ENCODE measurements at regions not wholly inside any gene's neighbourhood (a gene's known extent, or its start where the extent isn't known, plus 50 kb on each side); places are given as distances from the start of the nearest gene placed in this dataset.

DNA sequence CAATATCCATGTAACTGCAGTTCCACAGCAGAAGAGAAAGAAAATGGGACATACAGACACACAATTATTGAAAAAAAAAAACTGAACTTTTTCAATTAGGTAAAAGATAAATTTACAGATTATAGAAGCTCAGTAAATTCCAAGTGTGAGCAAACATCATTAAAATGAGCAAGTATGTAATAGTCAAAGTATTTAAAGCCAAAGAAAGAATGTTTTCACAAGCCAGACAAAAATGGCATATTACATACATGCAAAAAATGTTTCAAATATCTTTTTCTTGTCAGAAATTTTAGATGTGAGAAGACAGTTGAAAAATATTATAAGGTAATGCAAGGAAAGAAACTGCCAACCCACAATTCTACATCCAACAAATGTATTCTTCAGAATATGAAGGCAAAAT is 150.2 kb upstream of the AKR1E2 start:
- peaks cover 80% of the 10 kb centered on the region for H3K4me1 Mint-ChIP-seq (ENCODE audit: low read depth)
- no peaks in the 10 kb centered on the region for H3K27me3 Mint-ChIP-seq (ENCODE audit: insufficient read depth)
- no peak overlapping the region for H3K4me3 Mint-ChIP-seq
- H3K27ac Mint-ChIP-seq: no peak overlapping the region
- 0 out of 2 replicates have a peak, but pooled peaks cover 5% of the 10 kb centered on the region for H3K9me3 Mint-ChIP-seq
- TF ChIP-seq, protein P1, sequence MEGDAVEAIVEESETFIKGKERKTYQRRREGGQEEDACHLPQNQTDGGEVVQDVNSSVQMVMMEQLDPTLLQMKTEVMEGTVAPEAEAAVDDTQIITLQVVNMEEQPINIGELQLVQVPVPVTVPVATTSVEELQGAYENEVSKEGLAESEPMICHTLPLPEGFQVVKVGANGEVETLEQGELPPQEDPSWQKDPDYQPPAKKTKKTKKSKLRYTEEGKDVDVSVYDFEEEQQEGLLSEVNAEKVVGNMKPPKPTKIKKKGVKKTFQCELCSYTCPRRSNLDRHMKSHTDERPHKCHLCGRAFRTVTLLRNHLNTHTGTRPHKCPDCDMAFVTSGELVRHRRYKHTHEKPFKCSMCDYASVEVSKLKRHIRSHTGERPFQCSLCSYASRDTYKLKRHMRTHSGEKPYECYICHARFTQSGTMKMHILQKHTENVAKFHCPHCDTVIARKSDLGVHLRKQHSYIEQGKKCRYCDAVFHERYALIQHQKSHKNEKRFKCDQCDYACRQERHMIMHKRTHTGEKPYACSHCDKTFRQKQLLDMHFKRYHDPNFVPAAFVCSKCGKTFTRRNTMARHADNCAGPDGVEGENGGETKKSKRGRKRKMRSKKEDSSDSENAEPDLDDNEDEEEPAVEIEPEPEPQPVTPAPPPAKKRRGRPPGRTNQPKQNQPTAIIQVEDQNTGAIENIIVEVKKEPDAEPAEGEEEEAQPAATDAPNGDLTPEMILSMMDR (IDR thresholded peaks at IDR 0.05): no peak
- DNase-seq: no peak
- peaks cover 15% of the 10 kb centered on the region for H3K36me3 Mint-ChIP-seq (ENCODE audit: low read depth)

DNA sequence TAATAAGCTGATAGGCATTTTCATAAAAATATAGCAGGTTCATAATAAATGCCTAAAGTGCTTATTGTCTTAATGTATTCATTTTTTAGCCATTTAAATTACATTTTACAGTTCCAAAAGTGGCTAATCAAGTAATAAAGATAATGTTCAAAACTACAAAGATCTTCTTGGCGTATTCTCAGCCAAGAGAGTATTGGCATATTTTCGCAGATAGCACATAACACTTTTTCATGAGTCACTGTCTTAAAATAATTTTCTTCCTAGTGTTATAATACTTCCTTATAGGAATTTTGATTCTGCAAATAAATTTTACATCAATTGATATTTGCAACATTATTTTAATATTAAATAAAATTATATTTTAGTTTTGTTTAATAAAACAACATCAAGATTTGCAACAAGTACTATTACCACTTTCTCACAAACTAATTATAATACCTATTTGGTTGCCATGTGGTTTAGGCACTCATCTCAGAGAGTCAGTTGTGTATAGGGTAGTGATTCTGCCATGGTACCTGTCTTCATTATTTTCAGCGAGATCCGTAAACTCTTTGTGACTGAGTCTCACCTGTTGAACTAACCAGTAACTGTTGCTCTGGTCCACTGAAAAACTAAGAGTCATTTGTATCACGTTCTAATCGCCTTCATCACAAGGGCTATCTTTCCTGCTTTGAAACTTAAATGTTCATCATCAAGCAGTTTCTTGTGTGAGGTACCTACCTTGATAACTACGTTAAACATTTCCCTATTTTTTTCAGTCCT is 152.5 kb upstream of the AKR1E2 start:
- no peak for DNase-seq
- Mint-ChIP-seq H3K27ac (no peak overlapping the region), H3K36me3 (ENCODE audit: low read depth) (peaks cover 30% of the 10 kb centered on the region), H3K27me3 (ENCODE audit: insufficient read depth) (no peaks in the 10 kb centered on the region), H3K4me1 (ENCODE audit: low read depth) (peaks cover 87% of the 10 kb centered on the region), H3K9me3 (peaks cover 13% of the 10 kb centered on the region), H3K4me3 (no peak overlapping the region)
- TF ChIP-seq, protein P1 (IDR thresholded peaks at IDR 0.05): no peak

DNA sequence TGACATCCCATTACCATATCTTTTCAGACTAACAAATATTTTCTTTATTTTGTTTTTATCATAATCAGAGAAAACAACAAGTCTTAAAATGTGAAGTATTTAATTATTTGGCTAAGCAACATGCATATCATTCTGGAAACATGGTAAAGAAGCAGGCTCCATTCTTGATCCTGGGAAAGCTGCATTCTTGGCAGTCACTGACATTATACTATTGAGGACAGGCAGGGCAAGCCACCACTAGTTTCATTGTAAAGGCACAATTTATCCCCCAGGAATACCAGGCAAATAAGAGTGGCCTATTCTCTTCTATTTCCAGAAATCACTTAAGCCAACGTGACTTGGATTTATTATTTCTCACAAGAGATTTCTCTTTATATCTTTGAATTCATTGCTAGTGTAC is 153.8 kb upstream of the AKR1E2 start:
- no peak overlapping the region for H3K4me3 Mint-ChIP-seq
- H3K27me3 Mint-ChIP-seq (ENCODE audit: insufficient read depth): no peaks in the 10 kb centered on the region
- peaks cover 22% of the 10 kb centered on the region for H3K9me3 Mint-ChIP-seq
- H3K27ac Mint-ChIP-seq: peak overlapping the region; percentile 85
- peaks cover 84% of the 10 kb centered on the region for H3K4me1 Mint-ChIP-seq (ENCODE audit: low read depth)
- TF ChIP-seq, protein P1 (IDR thresholded peaks at IDR 0.05): no peak
- no peak for DNase-seq
- peaks cover 41% of the 10 kb centered on the region for H3K36me3 Mint-ChIP-seq (ENCODE audit: low read depth)

DNA sequence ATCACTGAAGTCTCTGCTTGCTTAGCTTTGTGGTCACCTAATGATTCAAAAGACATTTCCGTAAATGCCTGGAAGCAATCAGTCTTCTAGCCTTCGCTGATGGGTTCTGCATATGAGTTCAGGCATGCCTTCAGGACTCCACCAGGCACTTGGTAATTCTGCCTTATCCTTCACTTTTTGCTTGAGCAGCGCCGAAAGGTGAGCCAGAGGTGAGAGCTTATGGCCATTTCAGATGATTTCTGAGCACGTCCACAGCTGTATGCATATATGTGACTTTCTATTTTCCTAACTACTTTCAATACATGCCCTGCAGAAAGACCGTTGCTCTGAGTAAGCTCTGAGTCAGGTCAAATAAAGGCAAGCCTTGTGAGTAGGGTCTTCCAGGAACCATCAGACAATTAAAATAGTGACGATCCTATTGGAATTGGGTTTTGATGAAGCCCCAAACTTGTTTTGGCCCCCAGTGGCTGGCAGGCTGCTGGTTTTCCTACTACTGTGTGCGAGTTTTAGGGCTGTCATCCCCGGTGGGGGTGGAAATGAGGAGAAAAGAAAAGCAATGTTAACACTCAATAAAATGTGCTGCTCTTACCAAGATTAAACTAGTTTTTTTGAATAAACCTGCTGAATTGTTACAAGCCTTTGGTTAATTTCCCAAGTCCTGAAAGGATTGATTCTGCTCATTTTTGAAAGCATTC is 154.4 kb upstream of the AKR1E2 start:
- no peak for DNase-seq
- peaks cover 46% of the 10 kb centered on the region for H3K36me3 Mint-ChIP-seq (ENCODE audit: low read depth)
- H3K27ac Mint-ChIP-seq: peak overlapping the region; percentile 85
- TF ChIP-seq, protein P1 (IDR thresholded peaks at IDR 0.05): no peak
- no peaks in the 10 kb centered on the region for H3K27me3 Mint-ChIP-seq (ENCODE audit: insufficient read depth)
- H3K9me3 Mint-ChIP-seq: peaks cover 27% of the 10 kb centered on the region
- H3K4me3 Mint-ChIP-seq: peak overlapping the region; percentile 55; the same call in 1 of the 2 replicates
- H3K4me1 Mint-ChIP-seq (ENCODE audit: low read depth): peaks cover 78% of the 10 kb centered on the region

DNA sequence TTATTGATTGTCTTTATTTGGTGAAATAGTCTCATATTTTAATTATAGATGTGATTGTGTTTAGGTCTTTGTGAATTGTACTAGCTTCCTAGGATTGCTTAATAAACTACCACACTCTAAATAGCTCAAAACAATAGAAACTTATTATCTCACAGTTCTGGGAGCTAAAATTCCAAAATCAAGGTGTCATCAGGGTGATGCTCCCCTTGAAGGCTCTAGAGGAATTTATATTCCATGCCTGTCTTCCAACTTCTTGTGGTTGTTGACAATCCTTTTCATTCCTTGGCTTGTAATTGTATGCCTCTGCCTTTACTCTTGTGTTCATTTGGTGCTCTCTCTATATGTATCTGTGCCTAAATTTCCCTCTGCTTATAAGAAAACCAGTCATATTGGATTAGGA is 155.3 kb upstream of the AKR1E2 start:
- Mint-ChIP-seq H3K27me3 (ENCODE audit: insufficient read depth) (no peaks in the 10 kb centered on the region), H3K4me3 (no peak overlapping the region), H3K9me3 (peaks cover 23% of the 10 kb centered on the region), H3K4me1 (ENCODE audit: low read depth) (peaks cover 70% of the 10 kb centered on the region), H3K27ac (peak overlapping the region; percentile 2; the same call in 1 of the 2 replicates), H3K36me3 (ENCODE audit: low read depth) (peaks cover 38% of the 10 kb centered on the region)
- TF ChIP-seq, protein P1 (IDR thresholded peaks at IDR 0.05): no peak
- DNase-seq: peak; percentile 36

Data from HFFc6 (cell line).